Keratinocyte (primary cell): ENCODE measurements at regions not wholly inside any gene's neighbourhood (a gene's known extent, or its start where the extent isn't known, plus 50 kb on each side); places are given as distances from the start of the nearest gene placed in this dataset.
"Not testable (repeated sequence)": the region's sequence is repeated elsewhere in the genome, so short reads cannot be mapped to it uniquely, and the experiment has no call there.

Source experiments
- DNase-seq: peaks from one replicate; pipeline ENCODE4 v3.0.0-alpha.2; 2011; ENCODE audit warnings: low read depth, missing footprints, low spot score
- FAIRE-seq: peaks from 2 replicates; lab custom pipeline; 2011; peaks lifted over from hg19 to GRCh38; lab: Jason Lieb, UNC
- H2AFZ ChIP-seq: 2 replicates; pipeline ENCODE4 v1.6.0; 2012; ENCODE audit warnings: low read length, control low read depth, inconsistent platforms; ENCODE audit not compliant: control insufficient read depth
- H3K27ac ChIP-seq: 2 replicates; pipeline ENCODE4 v1.5.1; 2011; ENCODE audit warnings: low read length; ENCODE audit not compliant: control insufficient read depth, insufficient read depth
- H3K27me3 ChIP-seq: 3 replicates; pipeline ENCODE4 v1.6.0; 2011; ENCODE audit warnings: low read length; ENCODE audit not compliant: control insufficient read depth, insufficient read depth; ENCODE audit errors: extremely low read depth
- H3K36me3 ChIP-seq, 2 experiments: 2 replicates in 1 of 2; 3 replicates in 1 of 2; pipeline ENCODE4 v1.5.1; 2011; ENCODE audit warnings: low read length in 2 of 2, mild to moderate bottlenecking in 1 of 2; ENCODE audit not compliant: control insufficient read depth in 2 of 2, insufficient read depth in 2 of 2; ENCODE audit errors: extremely low read depth in 1 of 2
- H3K4me1 ChIP-seq: 3 replicates; pipeline ENCODE4 v1.5.1; 2011; ENCODE audit warnings: low read length; ENCODE audit not compliant: control insufficient read depth, insufficient read depth; ENCODE audit errors: extremely low read depth
- H3K4me2 ChIP-seq: 3 replicates; pipeline ENCODE4 v1.6.0; 2011; ENCODE audit warnings: low read depth, low read length; ENCODE audit not compliant: control insufficient read depth, insufficient read depth; ENCODE audit errors: extremely low read depth
- H3K4me3 ChIP-seq, 3 experiments: fragments of 200-600 bp in 1 of 3; sonication (generic) in 1 of 3; 2 replicates in 2 of 3; 3 replicates in 1 of 3; pipeline ENCODE4 v1.5.1; 2011 to 2016; ENCODE audit warnings: low read length in 3 of 3, mild to moderate bottlenecking in 3 of 3, control low read depth in 2 of 3, inconsistent platforms in 1 of 3, low read depth in 1 of 3, mixed read lengths in 1 of 3, mixed run types in 1 of 3, moderate library complexity in 1 of 3; ENCODE audit not compliant: control insufficient read depth in 2 of 3, insufficient read depth in 2 of 3; ENCODE audit errors: extremely low read depth in 1 of 3
- H3K79me2 ChIP-seq: 2 replicates; pipeline ENCODE4 v1.6.0; 2012; ENCODE audit warnings: low read length; ENCODE audit not compliant: control insufficient read depth, insufficient read depth
- H3K9ac ChIP-seq: 3 replicates; pipeline ENCODE4 v1.6.0; 2011; ENCODE audit warnings: low read length; ENCODE audit not compliant: control insufficient read depth, insufficient read depth; ENCODE audit errors: extremely low read depth
- H3K9me1 ChIP-seq: 3 replicates; pipeline ENCODE4 v1.6.0; 2011; ENCODE audit warnings: low read length; ENCODE audit not compliant: control insufficient read depth, insufficient read depth; ENCODE audit errors: extremely low read depth
- H3K9me3 ChIP-seq: 2 replicates; pipeline ENCODE4 v1.5.1; 2012; ENCODE audit warnings: low read depth, low read length; ENCODE audit not compliant: control insufficient read depth
- H4K20me1 ChIP-seq: 3 replicates; pipeline ENCODE4 v1.6.0; 2011; ENCODE audit warnings: low read length; ENCODE audit not compliant: control insufficient read depth, insufficient read depth; ENCODE audit errors: extremely low read depth
- EZH2 ChIP-seq: IDR thresholded peaks from one replicate; pipeline ENCODE4 v1.6.1; 2012; ENCODE audit warnings: inconsistent platforms, mild to moderate bottlenecking, low read length, moderate library complexity
- dilution Hi-C: fragments of 300-500 bp; cut with MboI; formaldehyde crosslinking; loops from one replicate; pipeline ENCODE4 v1.7.0; 2020; ENCODE audit warnings: low sequenced_read_pairs; ENCODE audit not compliant: extremely low pct_ligation_motif_present
- TF ChIP-seq, protein P1 (sequence below), 3 experiments: IDR thresholded peaks in 1 of 3; conservative IDR thresholded peaks in 1 of 3; optimal IDR thresholded peaks in 1 of 3; 2 replicates in 2 of 3; 3 replicates in 1 of 3; pipeline versions ENCODE3 to v1.5.1; 2011; ENCODE audit warnings: low read length in 3 of 3, mild to moderate bottlenecking in 3 of 3, moderate library complexity in 2 of 3, control low read depth in 1 of 3, inconsistent platforms in 1 of 3; ENCODE audit not compliant: insufficient read depth in 2 of 3; ENCODE audit errors: extremely low read depth in 1 of 3

DNA sequence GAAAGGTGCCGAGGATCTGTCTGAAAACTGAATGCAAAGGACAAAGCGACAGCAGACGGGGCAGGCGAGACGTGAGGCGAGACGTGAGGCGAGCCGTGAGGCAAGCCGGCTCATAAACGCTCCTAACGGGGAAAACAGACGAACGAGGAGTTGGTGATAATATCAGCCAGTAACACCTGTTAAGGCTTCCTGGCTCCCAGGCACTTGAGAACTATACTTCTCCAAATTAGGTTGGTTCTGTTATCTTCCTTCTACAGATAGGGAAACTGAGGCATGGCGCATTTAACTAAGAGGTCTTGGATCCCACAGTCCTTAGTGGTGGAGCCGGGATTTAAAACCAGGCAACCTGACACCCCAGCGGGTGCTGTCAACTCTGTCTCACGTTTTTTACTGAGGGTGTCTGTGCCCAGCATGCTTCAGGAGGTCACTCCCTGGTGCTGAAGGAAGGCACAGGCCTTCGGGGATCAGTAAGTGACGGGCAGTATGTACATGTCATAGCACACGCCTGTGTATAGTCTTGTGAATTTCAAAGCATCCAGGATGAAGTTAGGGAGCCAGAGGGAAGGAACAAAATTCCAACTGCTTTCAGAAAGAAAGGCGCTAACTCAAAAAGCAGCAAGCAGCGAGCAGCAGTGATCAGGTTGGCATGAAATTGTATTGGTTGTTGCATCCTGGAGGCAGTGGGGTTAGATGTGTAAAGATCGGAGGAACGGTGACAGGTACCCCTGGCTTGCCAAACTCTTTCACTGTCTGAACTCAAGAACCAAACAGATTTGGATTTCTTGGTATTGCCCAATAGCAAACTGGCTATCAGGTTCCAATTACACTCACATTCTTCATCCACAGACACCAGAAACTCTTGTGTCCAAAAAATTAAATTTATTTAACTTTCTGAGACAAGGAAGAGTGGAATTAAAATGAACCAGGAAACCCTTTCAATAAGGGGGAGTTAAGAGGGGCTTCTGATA is 318.7 kb downstream of the THBS2 start:
- H3K9me3 ChIP-seq, result no peaks in the 10 kb centered on the region
- DNase-seq (no peak), FAIRE-seq (no peak)
- H3K4me2 ChIP-seq, result no peak overlapping the region
- no peak overlapping the region for H3K9ac ChIP-seq
- H3K9me1 ChIP-seq, result no peaks in the 10 kb centered on the region
- no peak overlapping the region for H3K4me3 ChIP-seq
- no peaks in the 10 kb centered on the region for H3K36me3 ChIP-seq
- H3K27ac ChIP-seq, result no peak overlapping the region
- no peaks in the 10 kb centered on the region for H4K20me1 ChIP-seq
- TF ChIP-seq, protein P1, sequence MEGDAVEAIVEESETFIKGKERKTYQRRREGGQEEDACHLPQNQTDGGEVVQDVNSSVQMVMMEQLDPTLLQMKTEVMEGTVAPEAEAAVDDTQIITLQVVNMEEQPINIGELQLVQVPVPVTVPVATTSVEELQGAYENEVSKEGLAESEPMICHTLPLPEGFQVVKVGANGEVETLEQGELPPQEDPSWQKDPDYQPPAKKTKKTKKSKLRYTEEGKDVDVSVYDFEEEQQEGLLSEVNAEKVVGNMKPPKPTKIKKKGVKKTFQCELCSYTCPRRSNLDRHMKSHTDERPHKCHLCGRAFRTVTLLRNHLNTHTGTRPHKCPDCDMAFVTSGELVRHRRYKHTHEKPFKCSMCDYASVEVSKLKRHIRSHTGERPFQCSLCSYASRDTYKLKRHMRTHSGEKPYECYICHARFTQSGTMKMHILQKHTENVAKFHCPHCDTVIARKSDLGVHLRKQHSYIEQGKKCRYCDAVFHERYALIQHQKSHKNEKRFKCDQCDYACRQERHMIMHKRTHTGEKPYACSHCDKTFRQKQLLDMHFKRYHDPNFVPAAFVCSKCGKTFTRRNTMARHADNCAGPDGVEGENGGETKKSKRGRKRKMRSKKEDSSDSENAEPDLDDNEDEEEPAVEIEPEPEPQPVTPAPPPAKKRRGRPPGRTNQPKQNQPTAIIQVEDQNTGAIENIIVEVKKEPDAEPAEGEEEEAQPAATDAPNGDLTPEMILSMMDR (optimal IDR thresholded peaks at IDR 0.05 in 1 of 3, IDR thresholded peaks at IDR 0.05 in 1 of 3, conservative IDR thresholded peaks at IDR 0.05 in 1 of 3; ENCODE audit: extremely low read depth in 1 of 3, insufficient read depth in 2 of 3, low read length in 3 of 3), result no peak
- no peak for TF ChIP-seq EZH2
- no peaks in the 10 kb centered on the region for H3K79me2 ChIP-seq
- H3K27me3 ChIP-seq, result no peaks in the 10 kb centered on the region
- H3K4me1 ChIP-seq, result peaks cover 6% of the 10 kb centered on the region
- dilution Hi-C loops, result no loop called here
- H2AFZ ChIP-seq, result no peak overlapping the region

DNA sequence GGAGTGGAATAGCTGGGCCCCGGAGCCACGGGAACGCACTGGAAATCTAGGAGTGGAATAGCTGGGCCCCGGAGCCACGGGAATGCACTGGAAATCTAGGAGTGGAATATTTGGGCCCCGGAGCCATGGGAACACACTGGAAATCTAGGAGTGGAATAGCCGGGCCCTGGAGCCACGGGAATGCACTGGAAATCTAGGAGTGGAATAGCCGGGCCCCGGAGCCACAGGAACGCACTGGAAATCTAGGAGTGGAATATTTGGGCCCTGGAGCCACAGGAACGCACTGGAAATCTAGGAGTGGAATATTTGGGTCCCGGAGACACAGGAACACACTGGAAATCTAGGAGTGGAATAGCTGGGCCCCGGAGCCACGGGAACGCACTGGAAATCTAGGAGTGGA is 321.5 kb downstream of the THBS2 start:
- not testable (repeated sequence) for FAIRE-seq

DNA sequence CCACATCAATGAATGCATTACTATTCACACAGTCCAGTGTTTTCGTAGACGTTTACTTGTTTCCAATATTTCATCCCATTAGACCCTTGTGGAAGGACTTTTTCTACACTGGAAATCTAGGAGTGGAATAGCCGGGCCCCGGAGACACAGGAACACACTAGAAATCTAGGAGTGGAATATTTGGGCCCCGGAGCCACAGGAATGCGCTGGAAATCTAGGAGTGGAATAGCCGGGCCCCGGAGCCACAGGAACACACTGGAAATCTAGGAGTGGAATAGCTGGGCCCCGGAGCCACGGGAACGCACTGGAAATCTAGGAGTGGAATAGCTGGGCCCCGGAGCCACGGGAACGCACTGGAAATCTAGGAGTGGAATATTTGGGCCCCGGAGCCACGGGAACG is 322.6 kb downstream of the THBS2 start:
- H4K20me1 ChIP-seq, H2AFZ ChIP-seq, dilution Hi-C loops, FAIRE-seq, H3K27ac ChIP-seq, H3K9ac ChIP-seq, H3K79me2 ChIP-seq, H3K27me3 ChIP-seq, H3K4me2 ChIP-seq, H3K36me3 ChIP-seq, DNase-seq, H3K9me3 ChIP-seq, H3K9me1 ChIP-seq, H3K4me1 ChIP-seq, H3K4me3 ChIP-seq: not testable (repeated sequence)

More for the DNA sequence above, 321.5 kb downstream of the THBS2 start:
- H3K36me3 ChIP-seq, H4K20me1 ChIP-seq, H3K9me1 ChIP-seq, H3K4me2 ChIP-seq, H3K79me2 ChIP-seq, H3K9ac ChIP-seq, dilution Hi-C loops, H2AFZ ChIP-seq, H3K4me1 ChIP-seq, H3K9me3 ChIP-seq, H3K27me3 ChIP-seq, DNase-seq, H3K27ac ChIP-seq, H3K4me3 ChIP-seq: not testable (repeated sequence)
